NCI-H226 (cell line): ENCODE measurements at regions not wholly inside any gene's neighbourhood (a gene's known extent, or its start where the extent isn't known, plus 50 kb on each side); places are given as distances from the start of the nearest gene placed in this dataset.

Experiments used
- DNase-seq: peaks from one replicate; pipeline ENCODE4 v3.0.0-alpha.2; 2015

- no peak for DNase-seq
Observed at GRCh38 chr15:95538693-95539092, 791.8 kb upstream of the NR2F2 start.

GRCh38 chr15:95541301-95541700 is 789.2 kb upstream of the NR2F2 start:
- no peak for DNase-seq

- no peak for DNase-seq
Observed at GRCh38 chr15:95549168-95549738, 781.2 kb upstream of the NR2F2 start.

GRCh38 chr15:95550702-95551101 is 779.8 kb upstream of the NR2F2 start:
- DNase-seq: no peak

GRCh38 chr15:95556225-95556624 is 774.3 kb upstream of the NR2F2 start:
- no peak for DNase-seq

- no peak for DNase-seq
Observed at GRCh38 chr15:95556866-95557225, 773.7 kb upstream of the NR2F2 start.

GRCh38 chr15:95557226-95558046 is 773.1 kb upstream of the NR2F2 start:
- DNase-seq: peak; percentile 91

- peak; percentile 50 for DNase-seq
Observed at GRCh38 chr15:95558131-95558530, 772.4 kb upstream of the NR2F2 start.

GRCh38 chr15:95558916-95559315 is 771.6 kb upstream of the NR2F2 start:
- no peak for DNase-seq

GRCh38 chr15:95559875-95560394 is 770.6 kb upstream of the NR2F2 start:
- DNase-seq: peak; percentile 95

- DNase-seq: no peak
Observed at GRCh38 chr15:95561463-95561862, 769.0 kb upstream of the NR2F2 start.

- no peak for DNase-seq
Observed at GRCh38 chr15:95563634-95564033, 766.9 kb upstream of the NR2F2 start.

GRCh38 chr15:95565016-95565600 is 765.4 kb upstream of the NR2F2 start:
- no peak for DNase-seq

- DNase-seq: no peak
Observed at GRCh38 chr15:95565690-95566089, 764.8 kb upstream of the NR2F2 start.

- DNase-seq: no peak
Observed at GRCh38 chr15:95567686-95568085, 762.8 kb upstream of the NR2F2 start.

- no peak for DNase-seq
Observed at GRCh38 chr15:95574053-95574452, 756.4 kb upstream of the NR2F2 start.

- DNase-seq: no peak
Observed at GRCh38 chr15:95577927-95578326, 752.6 kb upstream of the NR2F2 start.

GRCh38 chr15:95580121-95580520 is 750.4 kb upstream of the NR2F2 start:
- no peak for DNase-seq

GRCh38 chr15:95581595-95581994 is 748.9 kb upstream of the NR2F2 start:
- DNase-seq: no peak

- DNase-seq: no peak
Observed at GRCh38 chr15:95584088-95584487, 746.4 kb upstream of the NR2F2 start.

- no peak for DNase-seq
Observed at GRCh38 chr15:95588056-95588455, 742.4 kb upstream of the NR2F2 start.

GRCh38 chr15:95590533-95591044 is 739.9 kb upstream of the NR2F2 start:
- no peak for DNase-seq

- DNase-seq: no peak
Observed at GRCh38 chr15:95591270-95591669, 739.2 kb upstream of the NR2F2 start.

- no peak for DNase-seq
Observed at GRCh38 chr15:95591886-95592285, 738.6 kb upstream of the NR2F2 start.
